HCT116 (cell line): ENCODE measurements at regions not wholly inside any gene's neighbourhood (a gene's known extent, or its start where the extent isn't known, plus 50 kb on each side); places are given as distances from the start of the nearest gene placed in this dataset.

Source experiments
- ATAC-seq: fragments of 200-7000 bp; cut with Tn5 transposase; 2 replicates; pipeline ENCODE4 v1.9.1; 2020; ENCODE audit warnings: mild to moderate bottlenecking, moderate library complexity
- BruUV-seq: library from RNA; stranded (reverse); fragments of 400-500 nt; replicated peaks from 2 replicates; lab custom pipeline; 2021; lab: Mats Ljungman, UMichigan
- CTCF ChIA-PET: fragments of 300-600 bp; sonication (Branson Sonifier 250); formaldehyde crosslinking; loops from one replicate; lab custom pipeline; 2021; ENCODE audit warnings: antibody characterized with exemption; lab: Charles Lee
- POLR2A ChIA-PET: fragments of 300-600, 350-600 bp; sonication (Branson Sonifier 250); formaldehyde crosslinking; loops from one replicate; lab custom pipeline; 2021; ENCODE audit warnings: antibody characterized with exemption; lab: Charles Lee
- RAD21 ChIA-PET, 2 experiments: fragments of 300-600 bp; sonication (Branson Sonifier 250); formaldehyde crosslinking; loops; one replicate each; lab custom pipeline; 2023; ENCODE audit warnings: low total read pairs in 2 of 2; ENCODE audit not compliant: uncharacterized antibody in 2 of 2, unreplicated experiment in 2 of 2, low non-redundant PET in 1 of 2; lab: Charles Lee
- DNase-seq: peaks from one replicate; pipeline ENCODE4 v3.0.0-alpha.2; 2010; ENCODE audit warnings: low read depth, low spot score
- H2AFZ ChIP-seq: fragments of 200-600 bp; shearing (Covaris generic), sonication (generic); 2 replicates; pipeline ENCODE4 v1.6.1; 2017; ENCODE audit warnings: low read depth, mixed run types, mixed read lengths, antibody characterized with exemption, low read length; ENCODE audit not compliant: poor library complexity, severe bottlenecking
- H3K27ac ChIP-seq: 2 replicates; pipeline ENCODE4 v1.5.1; 2012; ENCODE audit warnings: low read depth, low read length
- H3K27me3 ChIP-seq: fragments of 200-600 bp; sonication (generic); 2 replicates; pipeline ENCODE4 v1.6.1; 2016; ENCODE audit warnings: mixed run types, low read length, mixed read lengths; ENCODE audit not compliant: insufficient read depth
- H3K36me3 ChIP-seq, 2 experiments: fragments of 200-500 bp in 1 of 2; fragments of 200-600 bp in 1 of 2; sonication (Bioruptor generic) in 1 of 2; sonication (generic) in 1 of 2; 2 replicates each; pipeline versions ENCODE4 v1.5.1 to v1.6.1; 2014 to 2016; ENCODE audit warnings: low read length in 2 of 2, inconsistent platforms in 1 of 2, mixed read lengths in 1 of 2, mixed run types in 1 of 2; ENCODE audit not compliant: insufficient read depth in 2 of 2, control insufficient read depth in 1 of 2
- H3K4me1 ChIP-seq, 2 experiments: fragments of 200-600 bp in 1 of 2; sonication (generic) in 1 of 2; 2 replicates each; pipeline versions ENCODE4 v1.5.1 to v1.6.1; 2012 to 2017; ENCODE audit warnings: low read length in 2 of 2, inconsistent platforms in 1 of 2, mild to moderate bottlenecking in 1 of 2, mixed read lengths in 1 of 2, mixed run types in 1 of 2, moderate library complexity in 1 of 2; ENCODE audit not compliant: insufficient read depth in 2 of 2, control insufficient read depth in 1 of 2
- H3K4me2 ChIP-seq: fragments of 200-600 bp; sonication (generic); 2 replicates; pipeline ENCODE4 v1.6.1; 2017; ENCODE audit warnings: mixed run types, low read length, mixed read lengths
- H3K4me3 ChIP-seq, 2 experiments: fragments of 200-600 bp in 1 of 2; sonication (generic) in 1 of 2; replicated peaks in 1 of 2; 2 replicates each; pipeline ENCODE4 v1.5.1; 2011 to 2016; ENCODE audit warnings: low read length in 2 of 2, control low read depth in 1 of 2, low read depth in 1 of 2, mild to moderate bottlenecking in 1 of 2, mixed read lengths in 1 of 2, mixed run types in 1 of 2
- H3K79me2 ChIP-seq: fragments of 200-600 bp; sonication (generic); 2 replicates; pipeline ENCODE4 v1.6.1; 2017; ENCODE audit warnings: mild to moderate bottlenecking, mixed run types, low read length, moderate library complexity, mixed read lengths; ENCODE audit not compliant: insufficient read depth
- H3K9ac ChIP-seq: fragments of 200-600 bp; sonication (generic); 2 replicates; pipeline ENCODE4 v1.6.1; 2016; ENCODE audit warnings: low read length, mixed read lengths
- H3K9me2 ChIP-seq: fragments of 200-600 bp; sonication (generic), shearing (Covaris generic); 2 replicates; pipeline ENCODE4 v1.6.1; 2017; ENCODE audit warnings: mixed run types, mild to moderate bottlenecking, moderate library complexity; ENCODE audit not compliant: insufficient read depth
- H3K9me3 ChIP-seq, 2 experiments: fragments of 200-500 bp in 1 of 2; fragments of 200-600 bp in 1 of 2; sonication (Bioruptor generic) in 1 of 2; sonication (generic) in 1 of 2; 2 replicates each; pipeline ENCODE4 v1.6.1; 2014 to 2017; ENCODE audit warnings: low read length in 2 of 2, mixed read lengths in 2 of 2, inconsistent platforms in 1 of 2, low read depth in 1 of 2, mild to moderate bottlenecking in 1 of 2, mixed run types in 1 of 2, moderate library complexity in 1 of 2; ENCODE audit not compliant: control insufficient read depth in 1 of 2, insufficient read depth in 1 of 2
- H4K20me1 ChIP-seq: fragments of 200-600 bp; sonication (generic), shearing (Covaris generic); 2 replicates; pipeline ENCODE4 v1.6.1; 2017; ENCODE audit warnings: mixed run types, mild to moderate bottlenecking, moderate library complexity; ENCODE audit not compliant: insufficient read depth
- ATF3 ChIP-seq: IDR thresholded peaks from 2 replicates; pipeline ENCODE4 v1.6.1; 2012
- CBX3 ChIP-seq: IDR thresholded peaks from 2 replicates; pipeline ENCODE4 v1.6.1; 2012; ENCODE audit warnings: low read depth
- EGR1 ChIP-seq: IDR thresholded peaks from 2 replicates; pipeline ENCODE4 v1.6.1; 2012; ENCODE audit warnings: low read depth
- EZH2 ChIP-seq: fragments of 200-600 bp; sonication (generic); IDR thresholded peaks from 2 replicates; pipeline ENCODE4 v1.6.1; 2017; ENCODE audit warnings: antibody characterized with exemption, mixed run types
- EZH2phosphoT487 ChIP-seq: fragments of 200-600 bp; IDR thresholded peaks from 2 replicates; pipeline ENCODE4 v1.6.1; 2018; ENCODE audit warnings: antibody characterized with exemption, borderline replicate concordance
- RAD21 ChIP-seq: IDR thresholded peaks from 2 replicates; pipeline ENCODE4 v1.6.1; 2012; ENCODE audit warnings: low read depth, mild to moderate bottlenecking
- SP1 ChIP-seq: IDR thresholded peaks from 2 replicates; pipeline ENCODE4 v1.6.1; 2012; ENCODE audit warnings: low read depth
- SRF ChIP-seq: IDR thresholded peaks from 2 replicates; pipeline ENCODE4 v1.6.1; 2012; ENCODE audit warnings: low read depth
- ZFX ChIP-seq: fragments of 450-650 bp; IDR thresholded peaks from 2 replicates; pipeline ENCODE4 v1.6.1; 2017
- intact Hi-C: fragments of 100-400 bp; cut with micrococcal nuclease; formaldehyde crosslinking; loops from 2 replicates; pipeline ENCODE4 v1.10.0; 2022

- no peak for TF ChIP-seq EGR1
- no peak for TF ChIP-seq SP1
- no peak for TF ChIP-seq ZFX
- no peak for TF ChIP-seq EZH2phosphoT487
- no peak for TF ChIP-seq ATF3
- no peak for TF ChIP-seq EZH2
- no peak for TF ChIP-seq SRF
- ATAC-seq (no peak), DNase-seq (no peak)
- H2AFZ ChIP-seq = no peak overlapping the region
- ChIA-PET RAD21 (no interaction called here), CTCF (no interaction called here), POLR2A (no interaction called here)
- no peaks in the 10 kb centered on the region for H3K79me2 ChIP-seq
- no peak overlapping the region for H3K27ac ChIP-seq
- H3K4me1 ChIP-seq = no peaks in the 10 kb centered on the region
- no peaks in the 10 kb centered on the region; a peak in 2 of 4 replicates for H3K9me3 ChIP-seq
- no TSS peak for BruUV-seq
- H3K27me3 ChIP-seq = no peaks in the 10 kb centered on the region
- H3K9me2 ChIP-seq = no peaks in the 10 kb centered on the region
- no peaks in the 10 kb centered on the region for H4K20me1 ChIP-seq
- no peak overlapping the region for H3K4me2 ChIP-seq
- H3K36me3 ChIP-seq = no peaks in the 10 kb centered on the region
- intact Hi-C loops = no loop called here
- no peak overlapping the region for H3K9ac ChIP-seq
- no peak overlapping the region for H3K4me3 ChIP-seq
Observed at GRCh38 chr11:115721296-115721995, 217.2 kb upstream of the CADM1 start.

- TF ChIP-seq RAD21 (no peak), CBX3 (no peak)
- no peak overlapping the region for H2AFZ ChIP-seq
- no peak overlapping the region for H3K4me2 ChIP-seq
- BruUV-seq = no TSS peak
- H3K79me2 ChIP-seq = no peaks in the 10 kb centered on the region
- DNase-seq (no peak), ATAC-seq (no peak)
- no peak overlapping the region for H3K4me3 ChIP-seq
- no peaks in the 10 kb centered on the region for H3K4me1 ChIP-seq
- ChIA-PET POLR2A (no interaction called here), RAD21 (no interaction called here), CTCF (no interaction called here)
- no peaks in the 10 kb centered on the region for H3K36me3 ChIP-seq
- H3K9me3 ChIP-seq = no peaks in the 10 kb centered on the region; a peak in 2 of 4 replicates
- H3K9me2 ChIP-seq = no peaks in the 10 kb centered on the region
- intact Hi-C loops = no loop called here
- H3K9ac ChIP-seq = no peak overlapping the region
- H4K20me1 ChIP-seq = no peaks in the 10 kb centered on the region
- H3K27ac ChIP-seq = no peak overlapping the region
- H3K27me3 ChIP-seq = no peaks in the 10 kb centered on the region
Observed at GRCh38 chr11:115720602-115721245, 216.5 kb upstream of the CADM1 start.
